Mucosa of descending colon (tissue), 3 donors: ENCODE measurements at regions not wholly inside any gene's neighbourhood (a gene's known extent, or its start where the extent isn't known, plus 50 kb on each side); places are given as distances from the start of the nearest gene placed in this dataset.
A peak's percentile ranks its signal among the peaks of the same experiment; 100 is the strongest.

Experiments
- ATAC-seq: fragments of 200-7000 bp; cut with Tn5 transposase; one replicate; pipeline ENCODE4 v1.9.1; 2020; ENCODE audit warnings: mild to moderate bottlenecking, moderate library complexity
- DNase-seq, 3 donors: peaks; one replicate each; pipeline ENCODE4 v3.0.0-alpha.2; 2020
- H3K36me3 ChIP-seq: fragments of 200-600 bp; one replicate; pipeline ENCODE4 v1.8.0; 2021; ENCODE audit warnings: low read depth, mild to moderate bottlenecking
- H3K4me1 ChIP-seq: fragments of 200-600 bp; one replicate; pipeline ENCODE4 v1.8.0; 2021; ENCODE audit warnings: low read depth, mild to moderate bottlenecking
- H3K4me3 ChIP-seq: fragments of 200-600 bp; one replicate; pipeline ENCODE4 v1.8.0; 2021; ENCODE audit warnings: mild to moderate bottlenecking
- H3K9me3 ChIP-seq: fragments of 200-600 bp; one replicate; pipeline ENCODE4 v1.8.0; 2021; ENCODE audit warnings: mild to moderate bottlenecking
- CTCF ChIP-seq: fragments of 200-600 bp; IDR thresholded peaks from one replicate; pipeline ENCODE4 v1.8.0; 2022; ENCODE audit warnings: antibody characterized with exemption, mild to moderate bottlenecking
- intact Hi-C, 2 donors: fragments of 100-400 bp; cut with DNase I in 1 of 2; cut with micrococcal nuclease in 1 of 2; formaldehyde crosslinking; loops; one replicate each; pipeline versions ENCODE4 v1.11.0 to v1.11.1; 2022; cut with DNase I, micrococcal nuclease
- donor health status: DM: no; HTN: no; CAD: no; lungs with moderate emphysema.
- donor health status: DM: no; HTN: no; CAD: no.
- donor health status: DM: no; HTN: yes; CAD: no.

GRCh38 chr10:105605918-105606317 lies 964.8 kb downstream of the SORCS3 start:
- intact Hi-C loops, result no loop called here
- DNase-seq, result no peak
- Histone ChIP-seq H3K4me1 (no peaks in the 10 kb centered on the region), H3K36me3 (no peaks in the 10 kb centered on the region), H3K9me3 (peaks cover 7% of the 10 kb centered on the region), H3K4me3 (no peak overlapping the region)
- TF ChIP-seq CTCF, result no peak
- ATAC-seq, result no peak

GRCh38 chr10:105605104-105605503 lies 964.0 kb downstream of the SORCS3 start:
- ATAC-seq, result no peak
- H3K4me3 ChIP-seq, result no peak overlapping the region

GRCh38 chr10:105598207-105598606 lies 957.1 kb downstream of the SORCS3 start:
- no peak for DNase-seq
- no peak for TF ChIP-seq CTCF
- Histone ChIP-seq H3K9me3 (no peaks in the 10 kb centered on the region), H3K4me1 (no peaks in the 10 kb centered on the region), H3K36me3 (no peaks in the 10 kb centered on the region), H3K4me3 (no peak overlapping the region)
- no peak for ATAC-seq
- intact Hi-C loops, result no loop called here

More at GRCh38 chr10:105605104-105605503, 964.0 kb downstream of the SORCS3 start:
- intact Hi-C loops, result no loop called here
- no peak for TF ChIP-seq CTCF
- DNase-seq, result no peak
- H3K36me3 ChIP-seq, result no peaks in the 10 kb centered on the region
- no peaks in the 10 kb centered on the region for H3K4me1 ChIP-seq
- H3K9me3 ChIP-seq, result peaks cover 7% of the 10 kb centered on the region

- H3K4me3 ChIP-seq, result no peak overlapping the region
- ATAC-seq (peak; percentile 81), DNase-seq (no peak)
- no peaks in the 10 kb centered on the region for H3K36me3 ChIP-seq
- intact Hi-C loops, result no loop called here
- TF ChIP-seq CTCF, result no peak
- no peaks in the 10 kb centered on the region for H3K9me3 ChIP-seq
- no peaks in the 10 kb centered on the region for H3K4me1 ChIP-seq
Observed at GRCh38 chr10:105597312-105597711, 956.2 kb downstream of the SORCS3 start.

- Histone ChIP-seq H3K36me3 (no peaks in the 10 kb centered on the region), H3K4me3 (no peak overlapping the region), H3K4me1 (no peaks in the 10 kb centered on the region), H3K9me3 (no peaks in the 10 kb centered on the region)
- no peak for DNase-seq
- no peak for ATAC-seq
- no peak for TF ChIP-seq CTCF
- intact Hi-C loops, result no loop called here
Observed at GRCh38 chr10:105596749-105597148, 955.7 kb downstream of the SORCS3 start.

GRCh38 chr10:105594296-105594695 lies 953.2 kb downstream of the SORCS3 start:
- no peaks in the 10 kb centered on the region for H3K9me3 ChIP-seq
- ATAC-seq, result no peak
- H3K4me1 ChIP-seq, result no peaks in the 10 kb centered on the region
- no peaks in the 10 kb centered on the region for H3K36me3 ChIP-seq
- TF ChIP-seq CTCF, result no peak
- no peak overlapping the region for H3K4me3 ChIP-seq
- intact Hi-C loops, result no loop called here
- no peak for DNase-seq
